Astrocyte (in vitro differentiated cells and primary cell): ENCODE measurements at regions not wholly inside any gene's neighbourhood (a gene's known extent, or its start where the extent isn't known, plus 50 kb on each side); places are given as distances from the start of the nearest gene placed in this dataset.

ENCODE experiments used
- DNase-seq: peaks from one replicate; pipeline ENCODE4 v3.0.0-alpha.2; 2010; ENCODE audit warnings: low read depth
- FAIRE-seq: peaks from 2 replicates; lab custom pipeline; 2011; peaks lifted over from hg19 to GRCh38; lab: Jason Lieb, UNC
- H2AFZ ChIP-seq: 2 replicates; pipeline ENCODE4 v1.6.0; 2012; ENCODE audit warnings: low read depth, low read length, inconsistent platforms
- H3K27ac ChIP-seq: 2 replicates; pipeline ENCODE4 v1.5.1; 2011; ENCODE audit warnings: low read depth, low read length, inconsistent platforms
- H3K27me3 ChIP-seq: 2 replicates; pipeline ENCODE4 v1.6.0; 2011; ENCODE audit warnings: low read length, inconsistent platforms; ENCODE audit not compliant: insufficient read depth
- H3K36me3 ChIP-seq: 2 replicates; pipeline ENCODE4 v1.5.1; 2011; ENCODE audit warnings: low read length, inconsistent platforms; ENCODE audit not compliant: insufficient read depth
- H3K4me1 ChIP-seq: 2 replicates; pipeline ENCODE4 v1.5.1; 2011; ENCODE audit warnings: low read length, inconsistent platforms; ENCODE audit not compliant: insufficient read depth
- H3K4me2 ChIP-seq: 2 replicates; pipeline ENCODE4 v1.6.0; 2012; ENCODE audit warnings: low read length, inconsistent platforms
- H3K4me3 ChIP-seq: 2 replicates; pipeline ENCODE4 v1.5.1; 2011; ENCODE audit warnings: low read depth, mild to moderate bottlenecking, low read length, inconsistent platforms; ENCODE audit not compliant: insufficient read depth
- H3K79me2 ChIP-seq: 2 replicates; pipeline ENCODE4 v1.6.0; 2012; ENCODE audit warnings: mild to moderate bottlenecking, low read length, inconsistent platforms; ENCODE audit not compliant: insufficient read depth
- H3K9ac ChIP-seq: 2 replicates; pipeline ENCODE4 v1.6.0; 2012; ENCODE audit warnings: mild to moderate bottlenecking, low read length, inconsistent platforms
- H3K9me3 ChIP-seq: 2 replicates; pipeline ENCODE4 v1.5.1; 2012; ENCODE audit warnings: low read depth, mild to moderate bottlenecking, low read length, inconsistent platforms; ENCODE audit not compliant: insufficient read depth
- H4K20me1 ChIP-seq: 2 replicates; pipeline ENCODE4 v1.6.0; 2012; ENCODE audit warnings: low read length, inconsistent platforms; ENCODE audit not compliant: insufficient read depth
- H3K27ac Mint-ChIP-seq: one replicate; pipeline ENCODE4 v1.8.0; 2021; ENCODE audit warnings: mild to moderate bottlenecking, mixed read lengths; ENCODE audit not compliant: unreplicated experiment
- H3K27me3 Mint-ChIP-seq: one replicate; pipeline ENCODE4 v1.8.0; 2021; ENCODE audit warnings: low read depth, mixed read lengths; ENCODE audit not compliant: unreplicated experiment
- H3K36me3 Mint-ChIP-seq: one replicate; pipeline ENCODE4 v1.8.0; 2021; ENCODE audit warnings: low read depth, mixed read lengths; ENCODE audit not compliant: unreplicated experiment
- H3K4me1 Mint-ChIP-seq: one replicate; pipeline ENCODE4 v1.8.0; 2021; ENCODE audit warnings: low read depth, mixed read lengths; ENCODE audit not compliant: unreplicated experiment
- H3K4me3 Mint-ChIP-seq: one replicate; pipeline ENCODE4 v1.8.0; 2021; ENCODE audit warnings: mild to moderate bottlenecking, moderate library complexity, mixed read lengths; ENCODE audit not compliant: unreplicated experiment
- H3K9me3 Mint-ChIP-seq: one replicate; pipeline ENCODE4 v1.8.0; 2021; ENCODE audit warnings: mild to moderate bottlenecking, mixed read lengths; ENCODE audit not compliant: unreplicated experiment
- EZH2 ChIP-seq: IDR thresholded peaks from 2 replicates; pipeline ENCODE4 v1.6.1; 2012; ENCODE audit warnings: mild to moderate bottlenecking, low read length, inconsistent platforms; ENCODE audit not compliant: insufficient read depth
- TF ChIP-seq, protein P1 (sequence below): IDR thresholded peaks from 2 replicates; pipeline ENCODE4 v1.5.1; 2011; ENCODE audit warnings: low read depth, mild to moderate bottlenecking, inconsistent platforms, low read length, moderate library complexity; ENCODE audit not compliant: insufficient read depth

DNA sequence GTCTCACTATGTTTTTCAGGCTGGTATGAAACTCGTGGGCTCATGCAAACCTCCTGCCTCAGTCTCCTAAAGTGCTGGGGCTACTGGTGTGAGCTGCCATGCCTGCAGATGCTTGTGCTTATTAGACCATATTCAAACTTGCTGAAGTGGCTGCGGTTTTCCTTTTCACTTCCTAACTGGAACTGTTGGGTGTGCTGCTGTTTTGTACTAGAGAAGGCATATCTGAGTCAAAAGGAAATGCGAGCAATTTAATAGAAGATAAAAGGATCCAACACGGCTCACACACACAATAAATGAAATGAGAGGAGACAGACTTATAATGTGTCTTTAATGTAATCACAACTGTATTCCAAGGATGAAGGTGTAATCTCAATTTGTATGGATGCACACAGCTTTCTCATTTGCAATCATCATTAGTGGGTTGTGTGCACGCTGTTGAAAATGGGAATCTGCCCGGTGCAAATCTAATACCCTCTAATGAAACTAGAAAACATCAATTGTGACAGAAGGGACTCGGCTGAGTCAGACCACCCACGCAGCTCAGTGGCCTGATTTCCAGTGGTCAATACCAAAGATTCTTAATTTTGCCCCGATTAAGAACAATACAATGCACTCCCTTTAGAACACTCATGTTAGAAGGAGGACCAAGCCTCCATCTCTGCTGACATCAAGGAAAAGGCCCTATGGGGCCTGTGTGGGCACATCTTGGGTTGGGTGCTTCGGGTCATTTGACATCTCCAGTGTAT is 532.7 kb downstream of the TDRD15 start:
- Histone ChIP-seq H3K4me2 (no peak overlapping the region), H2AFZ (no peak overlapping the region), H3K79me2 (no peaks in the 10 kb centered on the region), H3K9me3 (no peaks in the 10 kb centered on the region), H3K4me3 (no peak overlapping the region), H4K20me1 (no peaks in the 10 kb centered on the region), H3K27me3 (no peaks in the 10 kb centered on the region), H3K27ac (no peak overlapping the region), H3K36me3 (no peaks in the 10 kb centered on the region), H3K4me1 (no peaks in the 10 kb centered on the region), H3K9ac (no peak overlapping the region)
- H3K36me3 Mint-ChIP-seq: no peaks in the 10 kb centered on the region
- H3K9me3 Mint-ChIP-seq: no peaks in the 10 kb centered on the region
- H3K4me3 Mint-ChIP-seq: no peak overlapping the region
- peaks cover 6% of the 10 kb centered on the region for H3K4me1 Mint-ChIP-seq
- FAIRE-seq (no peak), DNase-seq (no peak)
- TF ChIP-seq, protein P1, sequence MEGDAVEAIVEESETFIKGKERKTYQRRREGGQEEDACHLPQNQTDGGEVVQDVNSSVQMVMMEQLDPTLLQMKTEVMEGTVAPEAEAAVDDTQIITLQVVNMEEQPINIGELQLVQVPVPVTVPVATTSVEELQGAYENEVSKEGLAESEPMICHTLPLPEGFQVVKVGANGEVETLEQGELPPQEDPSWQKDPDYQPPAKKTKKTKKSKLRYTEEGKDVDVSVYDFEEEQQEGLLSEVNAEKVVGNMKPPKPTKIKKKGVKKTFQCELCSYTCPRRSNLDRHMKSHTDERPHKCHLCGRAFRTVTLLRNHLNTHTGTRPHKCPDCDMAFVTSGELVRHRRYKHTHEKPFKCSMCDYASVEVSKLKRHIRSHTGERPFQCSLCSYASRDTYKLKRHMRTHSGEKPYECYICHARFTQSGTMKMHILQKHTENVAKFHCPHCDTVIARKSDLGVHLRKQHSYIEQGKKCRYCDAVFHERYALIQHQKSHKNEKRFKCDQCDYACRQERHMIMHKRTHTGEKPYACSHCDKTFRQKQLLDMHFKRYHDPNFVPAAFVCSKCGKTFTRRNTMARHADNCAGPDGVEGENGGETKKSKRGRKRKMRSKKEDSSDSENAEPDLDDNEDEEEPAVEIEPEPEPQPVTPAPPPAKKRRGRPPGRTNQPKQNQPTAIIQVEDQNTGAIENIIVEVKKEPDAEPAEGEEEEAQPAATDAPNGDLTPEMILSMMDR: no peak
- no peak for TF ChIP-seq EZH2
- H3K27ac Mint-ChIP-seq: no peak overlapping the region
- H3K27me3 Mint-ChIP-seq: peaks cover 3% of the 10 kb centered on the region

DNA sequence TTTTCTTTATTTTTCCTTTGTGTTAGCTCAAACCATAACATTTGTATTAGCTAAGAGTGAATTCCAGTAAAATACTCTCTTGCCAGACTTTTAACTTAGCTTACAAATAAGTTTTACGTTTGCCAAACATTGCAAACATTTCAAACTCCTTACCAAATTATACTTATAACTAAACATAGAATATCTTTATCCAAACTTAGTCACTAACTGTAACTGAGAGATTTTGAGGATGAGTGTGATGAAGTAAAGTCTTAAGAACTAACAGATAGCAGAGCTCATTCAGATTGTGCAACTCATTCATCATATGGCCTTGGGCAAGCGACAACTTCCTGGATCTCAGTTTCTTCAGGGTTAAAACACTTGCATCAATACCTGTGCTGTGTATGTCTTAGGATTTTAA is 533.7 kb downstream of the TDRD15 start:
- no peaks in the 10 kb centered on the region for H3K4me1 ChIP-seq
- DNase-seq: no peak
- H3K27ac ChIP-seq: no peak overlapping the region
- H3K9me3 ChIP-seq: no peaks in the 10 kb centered on the region
- peaks cover 6% of the 10 kb centered on the region for H3K4me1 Mint-ChIP-seq
- no peak overlapping the region for H3K4me3 ChIP-seq
- TF ChIP-seq EZH2: no peak
- TF ChIP-seq, protein P1: no peak
- FAIRE-seq: no peak
- no peak overlapping the region for H3K27ac Mint-ChIP-seq
- H3K27me3 Mint-ChIP-seq: peaks cover 4% of the 10 kb centered on the region
- H3K9me3 Mint-ChIP-seq: no peaks in the 10 kb centered on the region
- no peaks in the 10 kb centered on the region for H3K79me2 ChIP-seq
- no peaks in the 10 kb centered on the region for H3K36me3 Mint-ChIP-seq
- no peak overlapping the region for H3K4me2 ChIP-seq
- no peaks in the 10 kb centered on the region for H3K36me3 ChIP-seq
- no peaks in the 10 kb centered on the region for H4K20me1 ChIP-seq
- H2AFZ ChIP-seq: no peak overlapping the region
- H3K9ac ChIP-seq: no peak overlapping the region
- H3K4me3 Mint-ChIP-seq: no peak overlapping the region
- no peaks in the 10 kb centered on the region for H3K27me3 ChIP-seq

DNA sequence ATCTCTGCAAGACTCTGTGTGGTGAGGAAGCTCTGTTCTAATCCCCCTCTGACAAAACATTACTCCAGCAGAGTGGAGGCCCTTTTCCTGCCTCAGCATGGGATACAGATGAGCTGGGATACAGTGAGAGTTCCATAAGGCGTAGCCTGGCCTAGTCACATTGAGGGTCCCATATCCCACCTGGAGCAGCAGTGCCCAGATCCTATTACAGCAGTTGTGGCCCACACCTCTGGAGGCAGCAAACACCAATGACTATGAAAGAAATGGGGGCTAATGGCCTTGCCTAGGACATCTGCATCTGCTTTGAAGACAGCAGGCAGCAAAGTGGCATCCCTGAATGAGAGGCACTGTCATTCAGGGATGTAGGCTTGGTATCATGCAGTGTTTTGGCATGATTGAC is 534.5 kb downstream of the TDRD15 start:
- H3K4me3 ChIP-seq: no peak overlapping the region
- no peak overlapping the region for H3K9ac ChIP-seq
- no peak for FAIRE-seq
- H3K27me3 ChIP-seq: no peaks in the 10 kb centered on the region
- no peaks in the 10 kb centered on the region for H3K36me3 ChIP-seq
- Mint-ChIP-seq H3K27ac (no peak overlapping the region), H3K27me3 (peaks cover 4% of the 10 kb centered on the region), H3K9me3 (no peaks in the 10 kb centered on the region), H3K36me3 (no peaks in the 10 kb centered on the region), H3K4me3 (no peak overlapping the region), H3K4me1 (no peaks in the 10 kb centered on the region)
- H3K9me3 ChIP-seq: no peaks in the 10 kb centered on the region
- no peak for DNase-seq
- H3K27ac ChIP-seq: no peak overlapping the region
- TF ChIP-seq, protein P1: no peak
- TF ChIP-seq EZH2: no peak
- H2AFZ ChIP-seq: no peak overlapping the region
- H3K4me2 ChIP-seq: no peak overlapping the region
- no peaks in the 10 kb centered on the region for H4K20me1 ChIP-seq
- no peaks in the 10 kb centered on the region for H3K79me2 ChIP-seq
- no peaks in the 10 kb centered on the region for H3K4me1 ChIP-seq
